Lower lobe of right lung (tissue), 2 donors: ENCODE measurements at regions not wholly inside any gene's neighbourhood (a gene's known extent, or its start where the extent isn't known, plus 50 kb on each side); places are given as distances from the start of the nearest gene placed in this dataset.

Experiments used
- ATAC-seq, 2 donors: fragments of 200-7000 bp; cut with Tn5 transposase; one replicate each; pipeline ENCODE4 v1.9.1; 2020 to 2022; ENCODE audit warnings: mild to moderate bottlenecking in 2 of 2, moderate library complexity in 2 of 2
- DNase-seq: peaks from one replicate; pipeline ENCODE4 v3.0.0-alpha.2; 2020
- H3K27ac ChIP-seq: fragments of 200-600 bp; one replicate; pipeline ENCODE4 v1.8.0; 2022
- H3K27me3 ChIP-seq: fragments of 200-600 bp; one replicate; pipeline ENCODE4 v1.8.0; 2022; ENCODE audit warnings: low read depth
- H3K36me3 ChIP-seq: fragments of 200-600 bp; one replicate; pipeline ENCODE4 v1.8.0; 2022; ENCODE audit warnings: mild to moderate bottlenecking
- H3K4me1 ChIP-seq: fragments of 200-600 bp; one replicate; pipeline ENCODE4 v1.8.0; 2022
- H3K4me3 ChIP-seq: fragments of 200-600 bp; one replicate; pipeline ENCODE4 v1.8.0; 2022; ENCODE audit warnings: mild to moderate bottlenecking
- H3K9me3 ChIP-seq: fragments of 200-600 bp; one replicate; pipeline ENCODE4 v1.8.0; 2022
- CTCF ChIP-seq: fragments of 200-600 bp; IDR thresholded peaks from one replicate; pipeline ENCODE4 v1.8.0; 2022; ENCODE audit warnings: antibody characterized with exemption, mild to moderate bottlenecking
- intact Hi-C: fragments of 100-400 bp; cut with DNase I; formaldehyde crosslinking; loops from one replicate; pipeline ENCODE4 v1.11.0; 2022
- donor health status: DM: no; HTN: yes; CAD: no; lungs with severe emphysema.

DNA sequence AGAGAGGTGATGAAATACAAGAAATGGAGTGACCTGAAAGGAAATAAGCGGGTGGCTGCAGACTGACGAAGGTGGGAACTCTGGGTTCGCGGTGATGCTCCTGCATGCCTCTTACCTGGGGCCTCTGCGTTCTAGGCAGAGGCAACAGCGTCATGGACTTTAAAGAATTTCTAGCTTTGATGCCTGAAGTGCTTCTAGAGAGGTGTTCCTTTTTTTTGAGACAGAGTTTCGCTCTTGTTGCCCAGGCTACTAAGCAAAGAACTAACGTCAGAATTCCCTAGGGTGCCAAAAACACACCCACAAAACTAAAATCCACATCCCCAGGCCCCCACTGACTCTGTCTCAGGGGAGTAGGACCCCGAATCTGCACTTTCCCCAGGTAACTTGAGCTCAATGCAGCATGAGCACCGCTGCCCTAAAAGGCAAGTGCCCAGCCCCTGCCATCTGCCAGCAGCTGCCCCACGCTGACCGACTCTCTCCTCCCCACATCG is 110.5 kb upstream of the ID2 start:
- Histone ChIP-seq H3K9me3 (no peaks in the 10 kb centered on the region), H3K4me1 (peaks cover 20% of the 10 kb centered on the region), H3K27ac (no peak overlapping the region), H3K4me3 (no peak overlapping the region), H3K27me3 (no peaks in the 10 kb centered on the region), H3K36me3 (no peaks in the 10 kb centered on the region)
- no peak for TF ChIP-seq CTCF
- intact Hi-C loops: no loop called here
- DNase-seq (no peak), ATAC-seq (peak in 1 of 2 donors; percentile 71)

GRCh38 chr2:8571792-8572499 is 109.9 kb upstream of the ID2 start:
- DNase-seq: no peak
- ATAC-seq: peak in 1 of 2 donors; percentile 25

GRCh38 chr2:8572712-8573233 is 109.1 kb upstream of the ID2 start:
- Histone ChIP-seq H3K36me3 (no peaks in the 10 kb centered on the region), H3K4me3 (no peak overlapping the region), H3K27me3 (no peaks in the 10 kb centered on the region), H3K27ac (no peak overlapping the region), H3K4me1 (peaks cover 27% of the 10 kb centered on the region), H3K9me3 (no peaks in the 10 kb centered on the region)
- DNase-seq: no peak
- TF ChIP-seq CTCF: no peak
- intact Hi-C loops: no loop called here
- no peak for ATAC-seq

More at GRCh38 chr2:8571792-8572499, 109.9 kb upstream of the ID2 start:
- Histone ChIP-seq H3K27me3 (no peaks in the 10 kb centered on the region), H3K36me3 (no peaks in the 10 kb centered on the region), H3K27ac (no peak overlapping the region), H3K4me3 (no peak overlapping the region), H3K4me1 (peaks cover 26% of the 10 kb centered on the region), H3K9me3 (no peaks in the 10 kb centered on the region)
- TF ChIP-seq CTCF: no peak
- intact Hi-C loops: no loop called here

- H3K27me3 ChIP-seq: no peaks in the 10 kb centered on the region
- ATAC-seq (no peak), DNase-seq (no peak)
- no peak overlapping the region for H3K4me3 ChIP-seq
- no peak for TF ChIP-seq CTCF
- intact Hi-C loops: no loop called here
- no peaks in the 10 kb centered on the region for H3K9me3 ChIP-seq
- H3K27ac ChIP-seq: no peak overlapping the region
- H3K36me3 ChIP-seq: no peaks in the 10 kb centered on the region
- peaks cover 27% of the 10 kb centered on the region for H3K4me1 ChIP-seq
Observed at GRCh38 chr2:8573234-8573941, 108.5 kb upstream of the ID2 start.

DNA sequence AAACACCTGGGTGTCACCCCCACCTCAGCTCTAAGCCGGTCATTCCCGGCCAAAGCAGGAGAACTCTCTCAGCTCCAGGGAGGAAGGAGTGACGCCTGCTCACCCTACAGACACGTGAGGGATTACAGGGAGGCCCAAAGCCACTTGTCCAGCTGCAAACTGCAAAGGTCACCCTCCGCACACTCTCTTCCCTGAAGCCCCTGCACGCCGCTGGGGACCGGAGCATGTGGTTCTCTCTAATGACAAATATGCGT is 108.0 kb upstream of the ID2 start:
- no peaks in the 10 kb centered on the region for H3K9me3 ChIP-seq
- ATAC-seq (no peak), DNase-seq (no peak)
- no peak overlapping the region for H3K27ac ChIP-seq
- no peaks in the 10 kb centered on the region for H3K27me3 ChIP-seq
- H3K4me3 ChIP-seq: no peak overlapping the region
- TF ChIP-seq CTCF: no peak
- no peaks in the 10 kb centered on the region for H3K36me3 ChIP-seq
- H3K4me1 ChIP-seq: peaks cover 27% of the 10 kb centered on the region
- intact Hi-C loops: no loop called here
